ENCODE measurements at regions not wholly inside any gene's neighbourhood (a gene's known extent, or its start where the extent isn't known, plus 50 kb on each side); places are given as distances from the start of the nearest gene placed in this dataset.
"Not testable (repeated sequence)": the region's sequence is repeated elsewhere in the genome, so short reads cannot be mapped to it uniquely, and the experiment has no call there.

DNA sequence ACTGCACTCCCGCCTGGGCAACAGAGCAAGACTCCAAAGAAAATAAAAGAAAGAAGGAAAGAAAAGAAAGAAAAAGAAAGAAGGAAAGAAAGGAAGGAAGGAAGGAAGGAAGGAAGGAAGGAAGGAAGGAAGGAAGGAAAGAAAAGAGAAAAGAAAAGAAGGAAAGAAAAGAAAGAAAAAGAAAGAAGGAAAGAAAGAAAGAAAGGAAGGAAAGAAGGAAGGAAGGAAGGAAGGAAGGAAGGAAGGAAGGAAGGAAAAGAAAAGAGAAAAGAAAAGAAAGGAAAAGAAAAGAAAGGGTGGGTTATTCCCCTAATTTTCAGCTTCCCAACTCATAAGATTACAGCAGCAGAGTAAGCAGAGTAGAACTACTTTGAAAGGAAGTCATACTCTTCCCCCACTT lies 64.4 kb downstream of the TMEM200C start:
- H3K4me3 ChIP-seq (ENCODE audit: low read length) = not testable (repeated sequence)

DNA sequence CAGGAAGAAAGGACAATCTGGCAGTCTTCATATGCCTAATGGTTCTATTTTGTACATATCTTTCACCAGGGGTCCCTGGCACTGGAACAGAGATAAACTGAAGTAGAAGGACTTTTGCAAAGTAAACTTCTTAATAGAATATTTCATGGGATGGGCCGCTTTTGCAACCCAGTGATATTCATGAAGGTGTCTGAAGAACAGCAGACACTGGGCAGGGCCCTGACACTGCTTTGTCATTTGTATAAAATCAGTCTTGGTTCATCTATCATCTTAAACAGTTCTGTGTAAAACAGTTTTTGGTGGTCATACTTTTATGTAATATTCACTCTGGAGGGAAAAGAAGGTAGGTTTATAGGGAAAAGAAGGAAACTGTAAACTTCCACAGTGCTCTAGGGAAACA lies 66.4 kb downstream of the TMEM200C start:
- no peak for TF ChIP-seq ZNF274 (IDR thresholded peaks at IDR 0.05; ENCODE audit: low read depth, low read length)

DNA sequence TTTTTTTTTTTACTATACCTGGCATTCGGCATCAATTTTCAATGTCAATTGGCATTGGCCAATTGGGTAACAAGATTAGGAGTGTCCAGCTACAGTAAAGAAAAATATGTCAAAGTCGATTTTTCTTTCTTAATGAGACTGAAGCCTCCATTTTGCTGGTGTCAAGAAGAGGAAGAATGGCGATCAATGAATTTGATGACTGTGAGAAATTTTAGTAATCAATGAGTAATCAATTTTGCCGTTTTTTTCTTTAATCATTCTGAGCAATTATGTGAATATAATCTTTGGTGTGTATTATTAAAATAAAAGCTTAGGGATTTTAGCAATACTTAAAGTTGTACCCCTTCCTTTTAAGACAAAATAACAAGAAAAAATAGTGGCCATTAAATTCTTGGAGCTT lies 69.7 kb downstream of the TMEM200C start:
- H3K4me3 ChIP-seq (ENCODE audit: low read length) = no peak overlapping the region
- no peak for TF ChIP-seq ZNF274 (IDR thresholded peaks at IDR 0.05; ENCODE audit: low read depth, low read length)

More for the DNA sequence above, 66.4 kb downstream of the TMEM200C start:
- no peak overlapping the region for H3K4me3 ChIP-seq (ENCODE audit: low read length)

DNA sequence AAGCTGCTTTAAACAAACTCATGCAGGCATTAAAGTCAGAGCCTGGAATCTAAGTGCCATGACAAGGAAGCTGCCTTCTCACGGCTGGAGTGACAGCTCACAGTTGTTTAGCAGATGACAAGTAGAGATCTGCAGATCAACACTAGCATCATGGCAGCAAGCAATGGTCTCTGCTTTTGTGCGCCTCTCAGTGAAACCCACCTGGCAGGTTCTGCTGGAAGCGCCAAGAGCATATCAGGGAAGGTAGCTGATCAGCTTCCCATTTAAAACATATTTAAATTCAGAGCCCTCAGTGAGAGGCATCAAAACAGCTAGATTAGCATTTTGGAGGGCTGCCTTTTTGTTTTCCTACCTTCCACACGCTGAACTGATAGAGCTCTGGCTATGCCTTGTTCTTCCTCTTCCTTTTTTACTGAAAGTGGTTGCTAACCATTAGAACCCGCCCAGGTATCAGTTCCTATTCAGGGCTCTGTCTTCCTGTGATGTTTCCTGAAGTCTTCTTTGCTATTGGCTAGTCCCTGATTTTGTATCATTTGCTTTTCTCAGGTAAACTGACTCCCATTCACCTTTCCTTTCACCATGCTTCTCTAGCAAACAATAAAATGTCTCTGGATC lies 70.8 kb downstream of the TMEM200C start:
- TF ChIP-seq ZNF274 (IDR thresholded peaks at IDR 0.05; ENCODE audit: low read depth, low read length) = no peak
- no peak overlapping the region for H3K4me3 ChIP-seq (ENCODE audit: low read length)

DNA sequence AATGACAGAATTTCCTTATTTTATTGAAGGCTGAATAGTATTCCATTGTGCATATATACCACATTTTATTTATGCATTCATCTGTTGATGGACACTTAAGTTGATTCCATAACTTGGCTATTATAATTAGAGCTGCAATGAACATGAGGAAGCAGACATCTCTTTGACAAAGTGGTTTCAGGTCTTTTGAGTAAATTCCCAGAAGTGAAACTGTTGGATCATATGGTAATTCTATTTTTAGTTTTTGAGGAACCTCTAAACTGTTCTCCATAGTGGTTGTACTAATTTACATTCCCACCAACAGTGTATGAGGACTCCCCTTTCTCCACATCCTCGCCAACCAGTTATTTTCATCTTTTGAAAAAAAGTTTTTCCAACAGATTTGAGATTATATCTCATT lies 77.5 kb downstream of the TMEM200C start:
- no peak overlapping the region for H3K4me3 ChIP-seq (ENCODE audit: low read length)
- TF ChIP-seq ZNF274 (IDR thresholded peaks at IDR 0.05; ENCODE audit: low read depth, low read length) = no peak

DNA sequence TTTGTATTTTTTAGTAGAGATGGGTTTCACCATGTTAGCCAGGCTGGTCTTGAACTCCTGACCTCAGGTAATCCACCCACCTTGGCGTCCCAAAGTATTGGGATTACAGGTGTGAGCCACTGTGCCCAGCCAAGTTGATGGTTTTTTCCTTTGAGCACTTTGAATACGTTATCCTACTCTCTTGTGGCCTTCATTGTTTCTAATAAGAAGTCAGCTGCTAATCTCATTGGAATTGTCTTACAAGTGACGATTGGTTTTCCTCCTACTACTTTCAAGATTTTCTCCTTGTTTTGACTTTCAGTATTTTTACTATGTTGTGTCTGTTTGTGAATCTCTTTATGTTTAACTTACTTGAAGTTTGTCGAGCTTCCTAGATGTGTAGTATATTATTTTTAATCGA lies 88.5 kb downstream of the TMEM200C start:
- H3K4me3 ChIP-seq (ENCODE audit: low read length) = no peak overlapping the region
- TF ChIP-seq ZNF274 (IDR thresholded peaks at IDR 0.05; ENCODE audit: low read depth, low read length) = no peak

DNA sequence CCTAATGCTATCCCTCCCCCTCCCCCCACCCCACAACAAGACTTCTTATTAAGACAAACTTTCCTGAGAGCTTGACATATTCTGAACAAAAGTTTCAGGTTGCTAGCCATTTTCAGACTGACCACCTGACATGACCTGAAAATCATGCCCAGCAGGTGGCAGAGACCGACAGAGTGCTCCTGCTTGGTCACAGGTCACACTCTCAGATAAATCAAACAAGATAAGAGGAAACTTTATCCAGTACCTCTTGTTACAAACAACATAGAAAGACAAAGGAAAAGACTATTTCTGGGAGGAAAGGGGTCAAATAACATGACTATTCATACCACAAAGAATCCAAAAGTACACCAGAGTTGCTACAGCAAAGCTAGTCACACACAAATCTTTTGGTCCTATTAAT lies 107.4 kb downstream of the TMEM200C start:
- no peak overlapping the region for H3K4me3 ChIP-seq (ENCODE audit: low read length)
- TF ChIP-seq ZNF274 (IDR thresholded peaks at IDR 0.05; ENCODE audit: low read depth, low read length) = no peak

DNA sequence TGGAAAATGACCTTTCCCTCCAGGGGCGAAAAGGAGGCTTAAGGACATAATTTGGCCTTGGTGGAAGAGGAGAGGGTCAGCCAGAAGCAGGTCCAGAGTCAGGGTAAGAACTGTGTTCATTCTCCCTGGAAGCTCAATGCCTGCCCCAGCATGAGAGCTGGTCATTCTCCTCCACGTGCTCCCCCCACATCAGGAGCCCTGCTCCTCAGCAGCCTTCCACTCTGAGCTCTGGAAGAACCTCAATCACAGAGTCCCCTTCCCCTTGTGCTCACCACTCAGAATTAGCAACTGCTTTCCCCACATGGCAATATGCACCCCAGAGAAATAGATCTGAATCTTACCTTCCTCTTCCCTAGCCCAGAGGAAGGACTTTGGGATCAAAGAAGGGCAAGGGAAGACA lies 115.4 kb downstream of the TMEM200C start:
- no peak overlapping the region for H3K4me3 ChIP-seq (ENCODE audit: low read length)
- TF ChIP-seq ZNF274 (IDR thresholded peaks at IDR 0.05; ENCODE audit: low read depth, low read length) = no peak

DNA sequence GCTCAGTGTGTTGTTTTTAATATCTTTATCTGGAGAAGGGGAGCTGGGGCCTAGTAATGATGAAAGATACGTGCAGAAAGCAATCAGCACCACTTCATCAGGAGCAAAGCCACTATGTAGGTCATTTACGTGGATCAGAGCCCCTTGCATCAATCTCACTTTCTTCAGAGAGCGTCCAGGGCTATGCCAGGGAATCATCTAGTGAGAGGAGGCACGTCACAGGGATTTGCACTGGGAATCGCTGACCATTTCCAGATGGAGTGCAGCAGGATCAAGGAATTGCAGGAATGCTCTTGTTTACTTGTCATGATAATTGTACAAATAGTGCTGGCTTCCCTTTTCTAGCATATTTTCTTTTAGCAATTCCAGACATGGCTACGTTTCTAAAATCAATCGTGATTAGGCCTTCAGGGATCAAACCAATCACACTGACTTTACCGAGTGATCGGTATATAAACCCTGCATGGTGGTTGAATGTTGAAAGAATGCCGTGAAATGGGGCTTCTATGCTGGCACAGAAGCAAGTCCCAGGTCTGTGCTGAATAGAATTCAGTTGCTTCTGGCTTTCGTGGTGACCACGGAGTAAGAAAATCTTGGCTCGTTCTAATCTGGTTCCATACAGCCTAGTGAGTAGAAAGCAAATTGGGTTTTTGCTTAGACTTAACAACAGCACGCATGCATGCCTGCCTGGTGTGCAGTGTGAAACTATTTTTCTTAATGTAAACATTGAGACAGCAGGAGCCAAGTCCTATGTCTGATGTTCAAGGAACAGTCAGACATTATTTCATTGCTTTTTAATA lies 122.8 kb downstream of the TMEM200C start:
- no peak overlapping the region for H3K4me3 ChIP-seq (ENCODE audit: low read length)
- no peak for TF ChIP-seq ZNF274 (IDR thresholded peaks at IDR 0.05; ENCODE audit: low read depth, low read length)

DNA sequence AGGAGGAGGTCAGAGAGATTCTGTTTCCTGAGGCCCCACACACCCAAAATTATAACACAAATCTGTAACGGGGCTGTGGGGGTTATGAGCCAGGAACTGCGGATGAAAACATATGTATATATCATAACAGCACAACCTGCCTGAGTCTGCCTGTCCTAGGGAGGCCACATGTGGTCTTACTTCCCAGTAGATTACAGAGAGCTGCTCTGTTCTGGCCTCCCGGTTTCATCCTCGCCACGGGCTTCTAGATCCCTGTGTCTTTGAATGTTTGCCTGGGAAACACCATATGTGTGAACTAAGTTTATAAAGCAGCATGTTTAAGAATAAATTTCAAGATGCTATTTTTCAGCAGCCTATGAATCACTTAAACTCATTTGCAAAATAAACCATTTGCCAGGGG lies 124.0 kb downstream of the TMEM200C start:
- TF ChIP-seq ZNF274 (IDR thresholded peaks at IDR 0.05; ENCODE audit: low read depth, low read length) = no peak
- no peak overlapping the region for H3K4me3 ChIP-seq (ENCODE audit: low read length)

DNA sequence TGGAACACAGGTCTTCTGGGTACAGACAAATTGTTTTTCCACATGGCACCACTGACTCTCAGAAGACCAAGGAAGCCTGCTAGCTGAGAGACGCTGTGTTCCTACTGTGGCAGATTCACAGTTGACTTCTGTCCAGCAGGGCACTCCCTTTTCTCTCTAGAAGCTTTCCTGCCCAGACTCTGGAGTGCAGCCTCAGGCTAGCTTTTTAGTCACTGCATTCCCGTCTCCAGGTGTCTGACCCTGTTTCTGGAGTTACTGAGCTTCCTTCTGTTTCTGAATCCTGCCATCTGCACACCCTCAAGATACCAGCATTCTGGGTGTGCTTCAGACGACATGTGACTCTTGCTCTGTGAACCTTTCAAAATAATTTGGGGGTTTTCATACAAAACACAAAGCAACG lies 125.1 kb downstream of the TMEM200C start:
- H3K4me3 ChIP-seq (ENCODE audit: low read length) = no peak overlapping the region
- no peak for TF ChIP-seq ZNF274 (IDR thresholded peaks at IDR 0.05; ENCODE audit: low read depth, low read length)

DNA sequence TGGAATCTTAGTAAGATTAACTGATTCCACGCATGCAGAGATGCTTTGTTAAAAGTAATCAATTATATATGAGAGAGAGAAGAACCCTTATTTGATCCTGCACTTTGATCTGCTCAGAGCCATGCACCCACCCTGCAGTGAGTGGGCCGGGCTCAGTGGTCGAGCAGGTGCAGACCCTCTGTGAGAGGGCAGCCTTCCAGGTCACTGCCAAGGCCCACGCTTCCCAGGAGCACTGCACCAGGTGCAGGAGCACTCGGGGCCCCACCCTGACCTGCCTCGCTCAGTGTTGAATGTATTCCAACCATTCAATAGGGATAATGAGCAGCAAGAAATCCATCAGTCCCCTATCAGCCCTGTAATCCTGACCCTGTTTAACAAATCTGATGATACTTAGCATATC lies 126.9 kb downstream of the TMEM200C start:
- no peak overlapping the region for H3K4me3 ChIP-seq (ENCODE audit: low read length)
- TF ChIP-seq ZNF274 (IDR thresholded peaks at IDR 0.05; ENCODE audit: low read depth, low read length) = no peak

DNA sequence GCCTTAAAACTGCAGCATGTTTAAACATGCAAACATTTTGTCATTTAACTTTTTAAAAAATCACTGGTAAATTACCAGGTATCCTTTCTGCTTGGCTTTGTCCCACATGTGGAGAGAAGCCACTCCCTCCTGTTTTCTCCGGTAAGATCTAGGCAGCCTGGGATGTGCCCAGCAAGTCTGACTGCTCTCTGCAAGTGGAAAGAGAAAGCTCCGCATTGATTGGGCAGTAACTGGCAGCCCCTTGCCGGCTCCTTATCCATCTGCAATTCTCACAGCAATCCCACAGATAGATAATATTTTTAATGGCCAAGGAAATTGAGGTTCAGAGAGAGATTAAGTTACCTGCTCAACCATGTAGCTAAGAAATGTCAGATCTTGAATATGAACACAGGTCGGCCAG lies 136.1 kb downstream of the TMEM200C start:
- no peak overlapping the region for H3K4me3 ChIP-seq (ENCODE audit: low read length)
- TF ChIP-seq ZNF274 (IDR thresholded peaks at IDR 0.05; ENCODE audit: low read depth, low read length) = no peak

DNA sequence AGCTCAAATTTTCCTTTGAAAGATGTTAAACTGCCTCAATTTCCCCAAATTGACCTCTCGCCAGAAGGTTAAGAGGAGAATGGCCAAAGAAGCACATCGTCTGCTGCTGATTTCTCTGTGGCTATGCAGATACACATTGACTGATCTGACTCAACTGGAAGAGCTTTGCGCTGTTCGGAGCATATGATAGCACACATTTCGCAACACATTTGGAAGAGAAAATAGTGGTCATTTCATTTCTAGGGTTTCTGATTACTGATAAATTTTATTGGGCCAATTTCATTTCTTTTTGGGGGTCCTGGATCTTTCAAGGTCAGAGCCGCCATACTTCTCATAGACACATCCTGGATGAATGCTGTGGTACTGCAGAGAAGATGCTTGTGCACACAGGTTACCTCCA lies 138.5 kb downstream of the TMEM200C start:
- TF ChIP-seq ZNF274 (IDR thresholded peaks at IDR 0.05; ENCODE audit: low read depth, low read length) = no peak
- no peak overlapping the region for H3K4me3 ChIP-seq (ENCODE audit: low read length)

DNA sequence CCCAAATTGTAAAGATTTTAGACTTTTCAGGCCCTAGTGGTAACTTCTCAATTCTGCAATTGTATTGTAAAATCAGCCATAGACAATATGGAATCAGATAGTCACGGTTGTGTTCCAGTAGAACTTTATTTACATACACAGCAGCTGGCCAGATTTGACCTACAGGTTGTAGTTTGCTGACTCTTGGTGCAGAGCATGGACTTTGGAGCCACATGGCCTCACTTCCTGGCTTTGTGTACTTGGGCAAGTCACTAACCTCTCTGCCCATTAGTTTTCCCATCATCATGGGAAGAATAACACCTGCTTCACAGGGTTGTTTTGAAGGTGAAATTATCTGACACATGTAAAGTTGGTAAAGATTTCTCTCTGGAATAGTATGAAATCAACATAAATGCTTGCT lies 147.6 kb downstream of the TMEM200C start:
- no peak for TF ChIP-seq ZNF274 (IDR thresholded peaks at IDR 0.05; ENCODE audit: low read depth, low read length)
- H3K4me3 ChIP-seq (ENCODE audit: low read length) = no peak overlapping the region

DNA sequence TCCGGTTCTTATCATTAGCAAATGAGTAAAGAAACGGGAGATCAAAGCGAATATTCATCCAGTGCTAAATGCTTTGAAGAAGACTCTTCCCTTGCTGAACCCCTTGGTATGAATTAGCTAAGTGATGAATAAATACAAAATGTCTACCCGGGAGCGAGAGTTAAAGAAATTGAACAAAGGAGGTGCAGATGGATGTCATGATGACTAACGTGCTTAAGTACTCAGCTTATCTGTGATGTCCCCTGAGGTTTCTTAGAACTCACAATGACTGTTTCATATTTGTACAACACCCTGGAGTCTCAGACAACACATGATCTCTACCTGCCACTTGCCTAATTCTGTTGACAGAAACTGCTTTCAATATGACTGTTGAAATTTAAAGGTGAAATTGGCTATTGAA lies 148.5 kb downstream of the TMEM200C start:
- H3K4me3 ChIP-seq (ENCODE audit: low read length) = no peak overlapping the region
- no peak for TF ChIP-seq ZNF274 (IDR thresholded peaks at IDR 0.05; ENCODE audit: low read depth, low read length)
